ENCODE measurements at regions not wholly inside any gene's neighbourhood (a gene's known extent, or its start where the extent isn't known, plus 50 kb on each side); places are given as distances from the start of the nearest gene placed in this dataset.

- TF ChIP-seq CTCF (IDR thresholded peaks at IDR 0.05) = peak in 1 of 4 experiments; percentile 11
- no peak for TF ChIP-seq POLR2A (IDR thresholded peaks at IDR 0.05)
- TF ChIP-seq EP300 (IDR thresholded peaks at IDR 0.05) = no peak
- no peak for TF ChIP-seq POLR2AphosphoS5 (IDR thresholded peaks at IDR 0.05)
Measured at GRCh38 chr15:69749797-69750196, 297.2 kb downstream of the RPLP1 start.

All from gastroesophageal sphincter (tissue), 3 donors.